Forelimb muscle (tissue), 1 donor: ENCODE measurements at regions not wholly inside any gene's neighbourhood (a gene's known extent, or its start where the extent isn't known, plus 50 kb on each side); places are given as distances from the start of the nearest gene placed in this dataset.

Source experiments
- DNase-seq: peaks from one replicate; pipeline ENCODE4 v3.0.0-alpha.2; 2013; ENCODE audit warnings: low read depth

DNA sequence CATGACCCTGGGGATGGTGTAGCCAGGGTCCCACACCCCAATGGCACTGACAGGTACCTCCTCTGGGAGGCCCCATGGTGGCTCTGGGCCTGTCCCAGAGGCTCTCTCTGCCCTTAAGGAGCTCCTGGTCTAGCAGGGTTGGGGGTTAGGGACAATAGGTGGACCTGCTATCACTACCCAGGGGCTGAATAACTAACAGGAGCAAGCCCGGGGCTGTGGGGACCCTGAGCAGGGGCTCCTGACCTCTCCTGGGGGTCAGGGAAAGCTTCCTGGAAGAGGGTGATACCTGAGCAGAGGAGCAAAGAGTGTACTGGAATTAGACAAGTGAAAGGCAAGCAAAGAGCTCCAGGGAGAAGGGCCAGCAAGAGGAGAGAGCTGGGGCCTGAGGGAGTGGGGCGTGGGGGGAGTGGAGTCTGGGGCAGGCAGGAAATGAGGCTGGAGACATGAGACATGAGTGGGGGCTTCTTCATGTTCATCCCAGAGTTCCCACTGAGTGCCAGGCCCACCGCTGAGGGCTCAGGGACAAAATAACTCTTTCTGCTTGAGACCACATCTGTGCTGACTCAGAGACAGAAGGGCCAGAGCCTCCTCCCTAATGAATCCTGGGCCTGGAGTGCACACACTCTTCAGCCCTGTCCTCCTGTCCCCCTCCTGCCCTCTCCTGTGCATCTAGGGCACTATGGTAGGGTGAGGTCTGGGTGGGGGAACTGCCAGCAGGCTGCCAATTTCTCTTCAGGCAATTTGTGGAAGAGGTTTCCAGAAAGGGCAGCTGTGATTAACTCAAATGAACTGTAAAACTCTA, 517.6 kb downstream of the PTPRU start:
- no peak for DNase-seq

DNA sequence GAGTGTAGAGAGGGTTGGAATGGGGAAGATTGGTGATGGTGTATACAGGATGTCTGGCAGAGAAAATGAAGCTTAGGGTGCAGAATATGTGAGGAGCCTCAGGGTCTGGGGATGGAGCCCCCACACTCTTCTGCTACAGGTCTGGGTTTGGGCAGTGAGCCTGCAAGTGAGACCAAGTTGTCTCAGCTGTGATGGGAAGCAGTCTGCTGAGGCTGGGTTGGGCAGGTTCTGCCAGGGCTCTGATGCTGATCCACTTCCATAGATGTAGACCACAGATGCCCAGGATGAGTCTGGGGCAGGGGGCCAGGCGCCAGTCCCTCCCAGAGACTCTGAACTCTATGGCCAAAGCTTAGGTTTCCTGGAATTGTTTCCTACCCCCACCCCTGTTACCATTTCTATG, 516.9 kb downstream of the PTPRU start:
- no peak for DNase-seq

DNA sequence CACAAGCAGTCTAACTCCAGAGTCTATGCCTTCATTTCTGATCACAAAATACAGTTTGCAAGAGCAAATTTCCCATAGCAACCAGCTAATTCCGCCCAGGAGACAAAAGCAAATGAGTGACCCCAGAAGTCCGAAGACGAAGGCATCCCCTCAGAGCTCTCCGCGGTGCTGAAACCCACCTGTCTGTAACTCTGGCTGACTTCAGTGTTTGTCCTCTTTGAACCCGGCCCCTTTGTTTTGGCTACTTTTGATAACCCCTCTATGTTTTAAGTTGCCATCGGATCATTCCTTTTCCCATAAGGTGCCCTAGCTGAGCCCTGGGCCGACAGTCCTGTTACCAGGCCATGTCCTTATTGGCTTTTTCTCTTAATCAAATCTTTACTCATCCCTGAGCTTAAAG, 515.8 kb downstream of the PTPRU start:
- DNase-seq, result no peak

DNA sequence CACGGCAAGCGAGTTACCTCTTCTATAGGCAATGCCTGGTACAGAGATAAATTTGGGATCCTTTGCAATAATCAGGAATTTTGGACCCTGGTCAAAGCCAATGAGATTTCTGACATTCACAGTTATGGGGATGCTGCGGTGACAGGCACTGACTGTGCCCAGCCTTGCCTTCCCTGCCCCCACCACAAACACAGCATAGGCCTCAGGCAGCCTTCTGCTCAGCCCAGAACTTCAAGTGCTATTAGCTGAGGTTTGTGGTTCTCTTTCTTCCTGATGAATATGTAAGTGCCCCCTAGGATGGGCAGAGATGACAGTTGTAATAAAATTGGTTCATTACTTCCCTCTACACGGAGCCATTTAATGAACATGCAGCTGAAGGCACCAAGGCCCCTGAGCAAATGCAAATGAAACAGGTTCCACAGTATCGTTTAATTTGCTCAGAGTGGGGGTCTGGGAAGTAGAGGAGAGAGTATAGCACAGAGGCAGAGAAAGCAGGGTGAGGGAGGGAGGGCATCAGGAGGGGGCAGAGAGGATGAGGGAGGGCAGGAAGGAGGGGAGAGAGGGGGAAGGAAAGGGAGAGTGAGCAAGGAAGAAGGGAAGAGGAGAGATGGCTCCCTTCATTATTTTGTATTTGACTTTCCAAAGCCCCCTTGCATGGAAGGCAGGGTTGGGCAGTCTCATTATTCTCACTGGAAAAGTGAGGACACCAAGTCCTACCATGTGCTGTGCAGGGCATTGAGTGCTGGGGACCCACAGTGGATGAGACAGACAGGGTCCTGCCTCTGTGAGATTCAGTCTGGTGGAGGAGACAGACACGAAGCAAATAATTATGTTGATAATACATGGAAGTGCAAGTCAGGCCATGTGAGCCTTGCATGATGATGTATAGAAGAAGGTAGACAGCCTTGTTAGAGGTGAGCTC, 513.0 kb downstream of the PTPRU start:
- DNase-seq, result no peak

DNA sequence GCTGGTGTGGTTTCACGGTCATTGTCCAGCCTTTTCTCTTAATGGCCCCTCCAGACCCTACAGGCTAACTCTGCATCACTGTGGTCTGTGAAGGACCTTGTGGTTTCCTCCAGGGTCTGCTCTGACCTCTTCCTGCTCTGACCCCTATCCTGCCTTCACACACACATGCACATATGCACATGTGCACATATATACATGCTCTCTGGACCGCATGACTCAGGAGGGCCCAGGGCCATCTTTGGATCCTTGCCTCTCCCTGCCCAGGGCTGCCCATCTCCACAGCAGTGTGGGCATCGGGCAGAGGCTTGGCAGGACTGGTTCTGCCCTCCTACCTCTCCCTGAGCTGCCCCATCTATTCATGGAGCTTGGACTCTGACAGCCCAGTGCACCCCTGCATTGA, 510.9 kb downstream of the PTPRU start:
- no peak for DNase-seq

DNA sequence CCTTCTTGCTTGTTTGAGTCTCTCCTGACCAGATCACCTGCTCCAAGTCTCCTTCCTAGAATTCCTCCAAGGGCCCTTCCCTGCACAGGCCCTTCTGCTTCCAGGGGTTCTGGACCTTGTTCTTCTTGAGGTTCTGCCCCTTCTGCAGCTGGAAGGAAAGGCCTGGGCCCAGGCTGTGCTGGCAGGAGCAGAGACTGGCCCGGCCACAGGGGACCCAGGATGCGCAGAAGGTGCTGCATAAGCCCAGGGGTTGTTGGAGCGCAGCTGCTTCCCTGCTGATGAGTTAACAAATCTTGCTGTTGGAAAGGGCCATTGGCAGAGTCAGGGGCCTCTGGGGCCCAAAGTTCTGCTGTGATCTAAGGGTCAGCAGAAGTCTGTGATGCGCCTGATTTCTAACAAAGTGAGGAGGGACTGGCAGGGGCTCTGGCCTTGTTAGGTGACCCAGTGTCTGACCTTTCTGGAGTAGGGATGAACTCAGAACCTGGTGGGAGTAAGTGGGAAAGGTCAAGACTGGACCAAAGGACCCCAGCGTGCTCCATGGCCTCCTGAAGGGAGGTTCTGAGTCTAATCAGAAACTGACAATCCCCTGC, 509.8 kb downstream of the PTPRU start:
- DNase-seq, result no peak

DNA sequence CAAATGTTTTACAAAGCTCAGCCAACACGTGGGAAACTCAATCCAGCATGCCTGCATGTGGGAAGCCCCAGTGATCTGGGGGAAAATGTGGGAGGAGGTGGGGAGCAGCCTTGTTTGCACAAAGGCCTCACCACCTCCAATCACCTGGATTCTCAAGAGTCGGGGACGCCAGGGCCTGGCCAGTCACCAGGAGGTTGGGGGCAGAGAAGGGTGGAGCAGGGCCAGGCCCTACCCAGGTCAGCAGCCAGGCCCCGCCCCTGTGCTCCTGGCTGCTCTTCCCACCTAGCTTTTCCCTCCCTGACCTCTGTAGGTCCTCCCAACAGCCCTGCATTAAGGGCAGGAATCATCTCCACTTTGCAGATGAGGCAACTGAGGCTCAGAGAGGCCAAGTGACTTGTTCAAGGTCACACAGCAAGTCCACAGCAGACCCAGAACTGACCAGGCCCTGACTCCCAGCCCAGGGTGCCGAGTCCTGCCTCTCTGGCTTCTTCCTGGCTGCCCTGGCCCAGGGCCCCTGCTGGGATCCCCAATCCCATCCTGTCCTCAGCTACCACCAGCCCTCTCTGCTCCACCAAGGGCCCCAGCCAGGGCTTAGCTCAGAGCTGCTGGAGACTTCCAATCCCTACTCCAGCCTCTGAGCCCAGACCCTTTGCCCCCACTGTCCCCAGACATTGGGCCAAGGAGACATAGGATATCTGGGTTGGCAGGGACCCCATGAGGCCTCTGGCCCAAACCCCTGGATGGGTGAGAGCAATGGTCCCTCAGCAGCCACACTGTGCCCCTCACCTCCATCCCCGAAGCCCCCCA, 508.6 kb downstream of the PTPRU start:
- no peak for DNase-seq

DNA sequence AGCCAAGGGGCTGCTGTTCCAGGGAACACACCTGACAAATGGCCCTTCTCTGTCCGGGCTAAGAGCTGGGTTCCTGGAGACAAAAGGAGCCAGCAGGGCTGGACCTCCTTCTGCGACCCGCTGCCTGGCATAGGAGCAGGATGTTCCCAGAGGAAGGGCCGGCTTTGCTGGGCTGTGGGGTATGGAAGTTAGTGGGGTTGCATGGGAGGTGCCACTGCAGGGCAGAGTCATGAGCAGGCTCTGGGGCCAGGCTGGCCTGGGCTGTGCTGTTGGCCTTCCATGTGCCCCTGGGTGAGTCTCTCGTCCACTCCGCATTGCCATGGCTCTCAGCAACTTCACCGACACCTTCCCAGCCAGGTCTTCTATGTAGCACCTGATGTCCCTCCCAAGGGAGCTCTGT, 507.6 kb downstream of the PTPRU start:
- DNase-seq, result no peak

DNA sequence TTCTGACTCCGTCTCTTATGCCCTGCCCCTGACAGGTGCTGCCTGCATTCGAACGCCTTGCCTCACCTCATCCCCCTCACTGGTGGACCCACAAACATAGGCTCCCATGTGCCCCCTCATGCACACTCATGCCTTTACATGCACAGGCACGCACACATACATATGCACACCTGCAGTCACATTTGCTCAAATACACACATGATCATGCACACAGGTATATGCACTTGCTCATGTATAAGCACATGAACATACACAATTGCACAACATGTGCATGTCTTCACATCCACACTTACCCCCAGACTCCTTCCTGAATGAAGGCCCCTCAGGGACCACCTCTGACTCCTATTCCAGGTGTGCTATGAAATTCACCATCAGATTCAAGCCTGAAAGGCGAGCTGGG, 506.9 kb downstream of the PTPRU start:
- DNase-seq, result no peak

DNA sequence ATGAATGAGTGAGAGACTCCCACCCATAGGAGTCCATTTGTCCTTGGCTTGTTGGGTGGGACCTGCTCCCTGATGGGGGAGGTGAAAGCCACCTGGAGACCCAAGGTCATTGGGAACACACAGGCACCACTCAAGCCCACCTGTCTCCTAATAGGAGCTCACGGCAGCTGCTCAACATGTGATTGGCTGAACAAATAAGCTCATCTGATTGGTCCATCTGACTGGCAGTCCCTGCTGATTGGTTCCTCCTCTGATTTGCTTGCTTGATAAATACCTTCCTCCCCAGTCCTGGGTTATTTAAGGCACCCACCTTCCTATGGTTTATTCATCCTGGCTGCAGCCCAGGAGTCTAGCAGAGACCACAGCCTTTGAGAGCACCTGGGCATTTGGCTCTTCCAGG, 502.9 kb downstream of the PTPRU start:
- no peak for DNase-seq

DNA sequence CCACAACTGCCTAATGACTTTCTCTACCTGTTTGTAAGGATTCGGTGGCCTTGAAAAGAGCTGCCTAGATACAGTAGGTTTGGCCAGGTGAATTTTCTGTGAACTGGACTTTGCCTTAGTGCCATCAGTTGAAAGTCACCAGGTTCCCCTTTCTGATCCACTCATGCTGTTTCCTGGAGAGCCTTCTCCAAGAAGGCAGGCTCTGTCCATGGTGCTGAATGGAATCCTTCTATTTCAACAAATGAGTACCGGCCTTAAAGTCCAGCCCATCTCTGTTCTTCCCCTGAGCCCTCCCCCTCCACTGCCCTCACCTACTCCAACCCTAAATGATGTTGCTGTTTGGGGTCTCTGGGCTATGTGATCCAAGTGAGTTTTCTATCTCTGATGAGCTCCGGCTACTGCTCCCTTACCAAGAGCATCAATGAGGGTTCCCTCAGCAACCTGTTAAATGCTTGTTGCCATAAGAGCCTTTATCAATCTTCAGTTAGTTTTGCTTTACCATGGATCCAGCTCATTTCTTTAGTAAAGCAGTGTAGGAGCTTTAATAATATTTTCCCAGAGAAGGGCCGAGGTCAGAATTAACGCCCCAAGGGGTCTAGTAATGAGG, 500.4 kb downstream of the PTPRU start:
- DNase-seq, result peak; percentile 22

DNA sequence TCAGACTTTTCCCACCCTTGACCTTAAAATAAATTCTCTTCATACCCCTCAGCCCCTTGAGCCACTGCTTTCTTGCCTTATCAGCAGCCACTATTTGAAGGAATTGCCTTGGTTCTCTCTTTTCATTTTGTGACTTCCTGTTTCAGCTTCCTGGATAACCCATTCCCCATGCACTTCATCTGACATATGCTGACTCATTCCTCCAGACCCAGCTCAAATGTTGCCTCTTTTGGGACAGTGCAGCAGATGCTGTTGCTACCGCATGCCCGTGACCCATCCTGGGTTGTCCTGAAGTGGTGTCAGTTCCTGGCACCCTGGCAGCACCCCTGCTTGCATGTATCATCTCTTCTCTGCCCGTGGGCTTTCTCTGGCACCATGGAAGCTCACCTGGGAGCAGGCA, 496.1 kb downstream of the PTPRU start:
- DNase-seq, result no peak

DNA sequence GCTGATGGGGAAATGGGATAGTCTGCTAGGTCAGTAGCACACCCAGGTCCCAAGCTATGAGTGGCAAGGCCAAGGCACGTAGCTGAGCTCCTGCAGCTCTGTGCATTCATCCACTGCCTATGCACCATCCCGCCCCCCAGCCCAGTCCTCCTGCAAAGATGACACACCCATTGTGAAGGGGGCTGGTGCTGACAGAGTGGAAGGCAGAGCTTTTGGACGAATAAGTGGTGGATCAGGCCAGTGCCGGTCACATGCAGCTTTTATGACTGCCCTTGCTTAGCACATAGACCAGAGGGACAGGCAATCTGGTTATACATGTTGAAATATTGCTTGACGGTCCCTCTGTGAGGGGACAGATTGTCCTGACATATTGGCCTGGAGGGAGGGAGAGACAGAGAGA, 494.3 kb downstream of the PTPRU start:
- DNase-seq, result no peak

DNA sequence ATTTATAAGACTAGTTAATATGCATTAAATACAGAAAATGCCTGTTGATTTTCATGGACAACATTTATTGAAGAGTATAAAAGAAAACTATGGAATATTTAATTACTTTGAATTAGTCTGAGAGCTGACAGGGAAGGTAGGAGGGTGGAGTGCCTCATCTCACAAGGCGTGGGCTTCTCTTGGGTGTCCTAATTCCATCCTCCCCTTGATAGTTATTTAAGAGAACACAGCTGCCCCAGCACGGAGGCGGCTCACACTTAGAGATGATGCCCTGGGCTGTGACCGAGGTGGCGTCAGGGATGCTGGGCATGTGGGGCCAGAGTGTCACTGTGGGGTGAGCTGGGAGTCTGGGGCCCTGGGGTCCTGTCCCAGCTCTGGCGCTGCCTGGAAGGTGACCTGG, 493.0 kb downstream of the PTPRU start:
- no peak for DNase-seq

DNA sequence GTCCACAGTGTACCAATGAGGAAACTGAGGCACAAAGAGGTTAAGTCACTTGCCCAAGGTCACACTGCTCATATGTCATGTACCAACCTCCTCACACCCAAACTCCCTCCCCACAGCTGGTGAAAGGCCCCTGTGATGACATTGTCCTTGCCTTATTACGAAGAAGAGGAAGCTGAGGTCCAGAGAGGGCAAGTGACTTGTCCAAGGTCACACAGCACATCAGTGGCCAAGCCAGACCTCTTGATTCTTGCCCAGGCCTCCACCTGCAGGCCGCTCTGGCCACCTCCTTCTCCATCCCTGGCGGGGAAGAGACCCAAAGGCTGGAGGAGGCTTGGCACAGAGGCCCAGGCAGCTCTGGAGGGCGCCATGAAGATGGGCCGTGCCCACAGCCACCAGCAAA, 492.4 kb downstream of the PTPRU start:
- no peak for DNase-seq

DNA sequence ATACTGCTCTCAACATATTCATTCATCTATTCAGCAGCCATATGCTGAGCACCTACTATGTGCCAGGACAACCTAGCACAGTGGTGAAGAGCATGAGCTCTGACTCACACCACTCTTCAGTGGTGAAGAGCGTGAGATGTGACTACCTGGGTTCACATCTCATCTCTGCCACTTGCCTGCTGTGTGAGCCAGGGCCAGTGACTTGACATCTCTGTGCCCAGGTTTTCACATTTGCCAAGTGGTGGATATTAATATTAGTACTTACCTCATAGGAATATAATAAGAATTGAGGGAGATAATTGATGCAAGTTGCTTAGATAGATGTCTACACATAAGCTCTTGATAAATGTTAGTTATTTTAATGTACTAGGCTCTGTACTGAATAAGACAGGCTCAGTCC, 488.9 kb downstream of the PTPRU start:
- DNase-seq, result no peak

DNA sequence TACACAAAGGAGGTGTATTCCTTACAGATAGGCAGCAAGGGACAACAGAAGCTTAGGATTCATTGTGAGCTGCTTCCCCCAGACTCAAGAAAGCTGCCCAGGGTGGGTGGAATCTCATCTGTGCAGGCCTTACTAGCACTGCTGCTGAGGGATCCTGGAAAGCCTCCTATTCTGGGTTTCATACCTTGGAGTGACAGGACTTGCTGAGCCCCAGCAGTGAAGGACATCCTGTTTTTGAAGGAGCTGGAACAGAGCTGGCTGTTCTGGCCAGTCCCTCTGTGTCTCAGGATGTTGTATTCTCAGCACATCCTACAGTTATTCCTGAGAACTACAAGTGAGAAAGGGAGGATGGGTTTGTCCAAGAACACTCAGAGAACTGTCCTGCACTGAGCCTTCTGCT, 486.3 kb downstream of the PTPRU start:
- DNase-seq, result no peak

DNA sequence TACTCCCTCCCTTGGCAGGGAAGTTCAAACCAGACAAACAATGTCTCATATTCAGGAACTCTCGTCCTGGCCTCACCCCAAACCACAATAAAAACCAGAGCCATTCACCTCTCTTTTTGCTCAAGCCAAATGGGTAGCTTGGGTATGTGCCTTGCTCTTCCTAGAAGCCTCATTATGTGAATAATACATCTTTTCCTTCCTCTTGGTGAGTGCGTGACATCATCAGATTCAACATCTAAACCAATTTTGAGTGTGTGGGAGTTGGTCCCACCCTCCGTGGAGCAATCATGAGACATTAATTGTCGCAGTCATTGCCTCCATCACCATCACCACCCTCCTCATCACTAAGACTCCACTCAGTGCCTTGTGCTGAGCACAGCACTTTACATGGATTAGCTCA, 482.9 kb downstream of the PTPRU start:
- no peak for DNase-seq

DNA sequence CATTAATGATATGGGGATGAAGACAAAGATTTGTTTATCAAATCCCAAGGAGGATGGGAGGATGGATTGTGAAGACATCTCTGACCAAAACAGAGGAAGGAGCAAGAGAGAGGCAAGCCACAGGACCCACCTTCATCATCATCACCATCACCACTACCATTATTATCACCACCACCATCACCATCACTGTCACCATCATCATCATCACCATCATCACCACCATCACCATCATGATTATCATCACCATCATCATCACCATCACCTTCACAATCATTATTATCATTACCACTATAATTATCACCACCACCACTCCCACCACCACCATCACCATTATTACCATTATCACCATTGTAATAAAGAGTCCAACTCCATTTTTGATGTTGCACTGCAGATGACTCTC, 482.5 kb downstream of the PTPRU start:
- DNase-seq, result no peak

DNA sequence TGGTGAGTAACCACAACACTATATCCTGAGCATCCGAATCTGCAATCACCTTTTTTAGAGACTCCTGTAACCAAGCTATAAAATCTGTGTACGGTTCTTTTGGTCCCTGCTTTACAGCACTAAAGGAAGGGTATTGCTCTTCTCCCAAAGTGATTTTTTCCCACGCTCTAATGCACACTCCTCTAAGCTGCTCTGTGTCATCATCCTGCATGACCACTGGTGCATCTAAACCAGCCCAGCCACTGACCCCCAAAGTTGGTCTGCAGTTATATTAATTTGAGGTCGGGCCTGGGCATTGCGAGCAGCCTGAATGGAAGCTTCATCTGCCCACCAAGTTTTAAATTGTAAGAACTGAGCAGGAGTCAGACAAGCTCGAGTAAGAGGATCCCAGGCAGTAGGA, 480.0 kb downstream of the PTPRU start:
- no peak for DNase-seq

DNA sequence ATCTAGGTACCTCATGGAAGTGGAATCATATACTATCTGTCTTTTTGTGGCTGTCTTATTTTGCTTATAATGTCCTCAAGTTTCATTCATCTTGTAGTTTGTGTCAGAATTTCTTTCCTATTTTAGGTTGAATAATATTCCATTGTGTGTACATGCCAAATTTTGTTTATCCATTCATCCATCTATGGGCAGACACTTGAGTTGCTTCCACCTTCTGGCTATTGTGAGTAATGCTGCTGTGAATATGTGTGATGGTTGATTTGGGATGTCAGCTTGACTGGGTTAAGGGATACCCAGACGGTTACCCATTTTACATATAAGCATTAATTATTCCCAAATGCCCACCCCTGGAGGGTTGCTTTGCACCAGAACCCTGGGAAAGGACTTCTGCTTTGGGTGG, 477.5 kb downstream of the PTPRU start:
- DNase-seq, result no peak
